ENCODE measurements at regions not wholly inside any gene's neighbourhood (a gene's known extent, or its start where the extent isn't known, plus 50 kb on each side); places are given as distances from the start of the nearest gene placed in this dataset.

DNA sequence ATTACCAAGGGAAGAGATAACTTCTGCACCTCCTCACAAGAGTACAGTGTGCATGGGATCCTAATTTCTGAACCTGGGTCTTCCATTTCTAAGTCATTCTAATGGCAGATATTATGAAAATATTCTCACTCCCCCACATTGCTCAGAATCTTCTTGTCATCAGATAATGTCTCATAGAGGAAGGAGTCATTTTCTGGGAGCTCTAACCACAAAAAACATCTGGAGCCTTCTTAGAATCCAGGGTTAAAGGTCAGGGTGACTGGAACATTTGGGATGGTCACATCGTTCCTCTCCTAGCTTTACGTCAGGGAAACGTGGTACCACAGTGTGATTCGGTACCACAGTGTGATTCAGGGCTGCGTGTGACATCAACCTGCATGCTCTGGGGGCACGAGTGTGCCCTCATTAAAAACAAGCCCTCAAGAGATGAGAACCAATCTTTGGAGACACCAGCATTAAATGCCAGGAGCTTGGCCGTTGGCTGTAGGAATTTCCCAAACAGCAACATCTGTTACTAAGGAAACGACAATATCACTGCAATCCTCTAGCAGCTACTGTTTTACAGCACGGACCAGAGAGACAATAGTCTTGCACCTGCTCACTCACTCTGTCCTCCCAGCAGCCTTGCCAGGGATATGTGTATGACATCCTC, 179.1 kb downstream of the PSMG1 start (continued):
- TF ChIP-seq, protein P1, sequence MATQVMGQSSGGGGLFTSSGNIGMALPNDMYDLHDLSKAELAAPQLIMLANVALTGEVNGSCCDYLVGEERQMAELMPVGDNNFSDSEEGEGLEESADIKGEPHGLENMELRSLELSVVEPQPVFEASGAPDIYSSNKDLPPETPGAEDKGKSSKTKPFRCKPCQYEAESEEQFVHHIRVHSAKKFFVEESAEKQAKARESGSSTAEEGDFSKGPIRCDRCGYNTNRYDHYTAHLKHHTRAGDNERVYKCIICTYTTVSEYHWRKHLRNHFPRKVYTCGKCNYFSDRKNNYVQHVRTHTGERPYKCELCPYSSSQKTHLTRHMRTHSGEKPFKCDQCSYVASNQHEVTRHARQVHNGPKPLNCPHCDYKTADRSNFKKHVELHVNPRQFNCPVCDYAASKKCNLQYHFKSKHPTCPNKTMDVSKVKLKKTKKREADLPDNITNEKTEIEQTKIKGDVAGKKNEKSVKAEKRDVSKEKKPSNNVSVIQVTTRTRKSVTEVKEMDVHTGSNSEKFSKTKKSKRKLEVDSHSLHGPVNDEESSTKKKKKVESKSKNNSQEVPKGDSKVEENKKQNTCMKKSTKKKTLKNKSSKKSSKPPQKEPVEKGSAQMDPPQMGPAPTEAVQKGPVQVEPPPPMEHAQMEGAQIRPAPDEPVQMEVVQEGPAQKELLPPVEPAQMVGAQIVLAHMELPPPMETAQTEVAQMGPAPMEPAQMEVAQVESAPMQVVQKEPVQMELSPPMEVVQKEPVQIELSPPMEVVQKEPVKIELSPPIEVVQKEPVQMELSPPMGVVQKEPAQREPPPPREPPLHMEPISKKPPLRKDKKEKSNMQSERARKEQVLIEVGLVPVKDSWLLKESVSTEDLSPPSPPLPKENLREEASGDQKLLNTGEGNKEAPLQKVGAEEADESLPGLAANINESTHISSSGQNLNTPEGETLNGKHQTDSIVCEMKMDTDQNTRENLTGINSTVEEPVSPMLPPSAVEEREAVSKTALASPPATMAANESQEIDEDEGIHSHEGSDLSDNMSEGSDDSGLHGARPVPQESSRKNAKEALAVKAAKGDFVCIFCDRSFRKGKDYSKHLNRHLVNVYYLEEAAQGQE (IDR thresholded peaks at IDR 0.05; ENCODE audit: unreplicated experiment): no peak
- TF ChIP-seq CREB1 (CRISPR knock-in tag; IDR thresholded peaks at IDR 0.05; ENCODE audit: low read depth) (no peak), JUNB (IDR thresholded peaks at IDR 0.05; ENCODE audit: unreplicated experiment) (no peak), NANOG (IDR thresholded peaks at IDR 0.05; ENCODE audit: borderline replicate concordance) (no peak), POLR2AphosphoS5 (IDR thresholded peaks at IDR 0.05; ENCODE audit: low read depth) (no peak), ZNF331 (CRISPR knock-in tag; IDR thresholded peaks at IDR 0.05; ENCODE audit: low read depth) (no peak), EZH2 (IDR thresholded peaks at IDR 0.05; ENCODE audit: low read depth, unreplicated experiment) (no peak)

DNA sequence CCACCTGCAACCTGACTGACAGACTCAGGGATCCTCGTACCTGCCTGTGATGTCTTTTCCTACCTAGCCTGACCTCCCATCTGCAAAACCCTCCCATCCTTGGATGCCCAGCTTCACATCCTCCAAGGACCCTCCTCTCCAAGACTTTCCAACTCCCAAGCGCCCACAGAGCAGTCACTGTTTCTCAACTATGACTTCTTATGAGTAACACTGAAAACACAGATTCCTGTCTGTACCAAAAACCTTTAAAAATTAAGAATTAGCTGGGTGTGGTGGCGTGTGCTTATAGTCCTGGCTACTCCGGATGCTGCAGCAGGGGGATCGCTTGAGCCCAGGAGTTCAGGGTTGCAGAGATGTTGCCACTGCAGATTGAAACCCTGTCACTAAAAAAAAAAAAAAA, 181.9 kb downstream of the PSMG1 start:
- H3K27me3 ChIP-seq (ENCODE audit: insufficient read depth): no peaks in the 10 kb centered on the region
- Mint-ChIP-seq H3K27ac (no peak overlapping the region; the same call in 1 of the 2 replicates), H3K27me3 (ENCODE audit: insufficient read depth, low read depth, poor library complexity) (peaks cover 10% of the 10 kb centered on the region), H3K36me3 (ENCODE audit: low read depth) (peaks cover 3% of the 10 kb centered on the region; the same call in 1 of the 3 replicates), H3K9me3 (no peaks in the 10 kb centered on the region), H3K4me1 (peaks cover 9% of the 10 kb centered on the region), H3K4me3 (no peak overlapping the region)
- H2AFZ ChIP-seq: no peak overlapping the region
- 0 out of 2 replicates have a peak, but pooled peaks cover 3% of the 10 kb centered on the region for H3K4me1 ChIP-seq (ENCODE audit: insufficient read depth)
- H3K9me2 ChIP-seq (ENCODE audit: insufficient read depth): peaks cover 7% of the 10 kb centered on the region; the same call in 1 of the 2 replicates
- H3K27ac ChIP-seq (ENCODE audit: low read depth): no peak overlapping the region
- DNase-seq (ENCODE audit: low spot score): no peak
- H3F3A ChIP-seq (replicated peaks; ENCODE audit: low read depth): no peaks in the 10 kb centered on the region
- no peaks in the 10 kb centered on the region for H3K79me2 ChIP-seq (replicated peaks; ENCODE audit: insufficient read depth)
- H3K4me2 ChIP-seq: no peak overlapping the region
- no peak overlapping the region for H3K4me3 ChIP-seq
- H4K20me1 ChIP-seq (replicated peaks; ENCODE audit: insufficient read depth): no peaks in the 10 kb centered on the region
- no peaks in the 10 kb centered on the region for H3K36me3 ChIP-seq (ENCODE audit: insufficient read depth)
- no peak for ATAC-seq
- TF ChIP-seq ZNF114 (CRISPR knock-in tag; IDR thresholded peaks at IDR 0.05) (no peak), ZNF331 (CRISPR knock-in tag; IDR thresholded peaks at IDR 0.05; ENCODE audit: low read depth) (no peak), CREB1 (CRISPR knock-in tag; IDR thresholded peaks at IDR 0.05; ENCODE audit: low read depth) (no peak), STAT1 (IDR thresholded peaks at IDR 0.05; ENCODE audit: unreplicated experiment) (no peak), JUNB (IDR thresholded peaks at IDR 0.05; ENCODE audit: unreplicated experiment) (no peak), EZH2 (IDR thresholded peaks at IDR 0.05; ENCODE audit: low read depth, unreplicated experiment) (no peak)
- TF ChIP-seq, protein P2, sequence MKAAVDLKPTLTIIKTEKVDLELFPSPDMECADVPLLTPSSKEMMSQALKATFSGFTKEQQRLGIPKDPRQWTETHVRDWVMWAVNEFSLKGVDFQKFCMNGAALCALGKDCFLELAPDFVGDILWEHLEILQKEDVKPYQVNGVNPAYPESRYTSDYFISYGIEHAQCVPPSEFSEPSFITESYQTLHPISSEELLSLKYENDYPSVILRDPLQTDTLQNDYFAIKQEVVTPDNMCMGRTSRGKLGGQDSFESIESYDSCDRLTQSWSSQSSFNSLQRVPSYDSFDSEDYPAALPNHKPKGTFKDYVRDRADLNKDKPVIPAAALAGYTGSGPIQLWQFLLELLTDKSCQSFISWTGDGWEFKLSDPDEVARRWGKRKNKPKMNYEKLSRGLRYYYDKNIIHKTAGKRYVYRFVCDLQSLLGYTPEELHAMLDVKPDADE (IDR thresholded peaks at IDR 0.05): no peak
- TF ChIP-seq, protein P3, sequence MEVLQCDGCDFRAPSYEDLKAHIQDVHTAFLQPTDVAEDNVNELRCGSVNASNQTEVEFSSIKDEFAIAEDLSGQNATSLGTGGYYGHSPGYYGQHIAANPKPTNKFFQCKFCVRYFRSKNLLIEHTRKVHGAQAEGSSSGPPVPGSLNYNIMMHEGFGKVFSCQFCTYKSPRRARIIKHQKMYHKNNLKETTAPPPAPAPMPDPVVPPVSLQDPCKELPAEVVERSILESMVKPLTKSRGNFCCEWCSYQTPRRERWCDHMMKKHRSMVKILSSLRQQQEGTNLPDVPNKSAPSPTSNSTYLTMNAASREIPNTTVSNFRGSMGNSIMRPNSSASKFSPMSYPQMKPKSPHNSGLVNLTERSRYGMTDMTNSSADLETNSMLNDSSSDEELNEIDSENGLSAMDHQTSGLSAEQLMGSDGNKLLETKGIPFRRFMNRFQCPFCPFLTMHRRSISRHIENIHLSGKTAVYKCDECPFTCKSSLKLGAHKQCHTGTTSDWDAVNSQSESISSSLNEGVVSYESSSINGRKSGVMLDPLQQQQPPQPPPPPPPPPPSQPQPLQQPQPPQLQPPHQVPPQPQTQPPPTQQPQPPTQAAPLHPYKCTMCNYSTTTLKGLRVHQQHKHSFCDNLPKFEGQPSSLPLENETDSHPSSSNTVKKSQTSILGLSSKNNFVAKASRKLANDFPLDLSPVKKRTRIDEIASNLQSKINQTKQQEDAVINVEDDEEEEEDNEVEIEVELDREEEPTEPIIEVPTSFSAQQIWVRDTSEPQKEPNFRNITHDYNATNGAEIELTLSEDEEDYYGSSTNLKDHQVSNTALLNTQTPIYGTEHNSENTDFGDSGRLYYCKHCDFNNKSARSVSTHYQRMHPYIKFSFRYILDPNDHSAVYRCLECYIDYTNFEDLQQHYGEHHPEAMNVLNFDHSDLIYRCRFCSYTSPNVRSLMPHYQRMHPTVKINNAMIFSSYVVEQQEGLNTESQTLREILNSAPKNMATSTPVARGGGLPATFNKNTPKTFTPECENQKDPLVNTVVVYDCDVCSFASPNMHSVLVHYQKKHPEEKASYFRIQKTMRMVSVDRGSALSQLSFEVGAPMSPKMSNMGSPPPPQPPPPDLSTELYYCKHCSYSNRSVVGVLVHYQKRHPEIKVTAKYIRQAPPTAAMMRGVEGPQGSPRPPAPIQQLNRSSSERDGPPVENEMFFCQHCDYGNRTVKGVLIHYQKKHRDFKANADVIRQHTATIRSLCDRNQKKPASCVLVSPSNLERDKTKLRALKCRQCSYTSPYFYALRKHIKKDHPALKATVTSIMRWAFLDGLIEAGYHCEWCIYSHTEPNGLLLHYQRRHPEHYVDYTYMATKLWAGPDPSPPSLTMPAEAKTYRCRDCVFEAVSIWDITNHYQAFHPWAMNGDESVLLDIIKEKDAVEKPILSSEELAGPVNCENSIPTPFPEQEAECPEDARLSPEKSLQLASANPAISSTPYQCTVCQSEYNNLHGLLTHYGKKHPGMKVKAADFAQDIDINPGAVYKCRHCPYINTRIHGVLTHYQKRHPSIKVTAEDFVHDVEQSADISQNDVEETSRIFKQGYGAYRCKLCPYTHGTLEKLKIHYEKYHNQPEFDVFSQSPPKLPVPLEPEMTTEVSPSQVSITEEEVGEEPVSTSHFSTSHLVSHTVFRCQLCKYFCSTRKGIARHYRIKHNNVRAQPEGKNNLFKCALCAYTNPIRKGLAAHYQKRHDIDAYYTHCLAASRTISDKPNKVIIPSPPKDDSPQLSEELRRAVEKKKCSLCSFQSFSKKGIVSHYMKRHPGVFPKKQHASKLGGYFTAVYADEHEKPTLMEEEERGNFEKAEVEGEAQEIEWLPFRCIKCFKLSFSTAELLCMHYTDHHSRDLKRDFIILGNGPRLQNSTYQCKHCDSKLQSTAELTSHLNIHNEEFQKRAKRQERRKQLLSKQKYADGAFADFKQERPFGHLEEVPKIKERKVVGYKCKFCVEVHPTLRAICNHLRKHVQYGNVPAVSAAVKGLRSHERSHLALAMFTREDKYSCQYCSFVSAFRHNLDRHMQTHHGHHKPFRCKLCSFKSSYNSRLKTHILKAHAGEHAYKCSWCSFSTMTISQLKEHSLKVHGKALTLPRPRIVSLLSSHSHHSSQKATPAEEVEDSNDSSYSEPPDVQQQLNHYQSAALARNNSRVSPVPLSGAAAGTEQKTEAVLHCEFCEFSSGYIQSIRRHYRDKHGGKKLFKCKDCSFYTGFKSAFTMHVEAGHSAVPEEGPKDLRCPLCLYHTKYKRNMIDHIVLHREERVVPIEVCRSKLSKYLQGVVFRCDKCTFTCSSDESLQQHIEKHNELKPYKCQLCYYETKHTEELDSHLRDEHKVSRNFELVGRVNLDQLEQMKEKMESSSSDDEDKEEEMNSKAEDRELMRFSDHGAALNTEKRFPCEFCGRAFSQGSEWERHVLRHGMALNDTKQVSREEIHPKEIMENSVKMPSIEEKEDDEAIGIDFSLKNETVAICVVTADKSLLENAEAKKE (CRISPR knock-in tag; IDR thresholded peaks at IDR 0.05): no peak
- TF ChIP-seq, protein P4, sequence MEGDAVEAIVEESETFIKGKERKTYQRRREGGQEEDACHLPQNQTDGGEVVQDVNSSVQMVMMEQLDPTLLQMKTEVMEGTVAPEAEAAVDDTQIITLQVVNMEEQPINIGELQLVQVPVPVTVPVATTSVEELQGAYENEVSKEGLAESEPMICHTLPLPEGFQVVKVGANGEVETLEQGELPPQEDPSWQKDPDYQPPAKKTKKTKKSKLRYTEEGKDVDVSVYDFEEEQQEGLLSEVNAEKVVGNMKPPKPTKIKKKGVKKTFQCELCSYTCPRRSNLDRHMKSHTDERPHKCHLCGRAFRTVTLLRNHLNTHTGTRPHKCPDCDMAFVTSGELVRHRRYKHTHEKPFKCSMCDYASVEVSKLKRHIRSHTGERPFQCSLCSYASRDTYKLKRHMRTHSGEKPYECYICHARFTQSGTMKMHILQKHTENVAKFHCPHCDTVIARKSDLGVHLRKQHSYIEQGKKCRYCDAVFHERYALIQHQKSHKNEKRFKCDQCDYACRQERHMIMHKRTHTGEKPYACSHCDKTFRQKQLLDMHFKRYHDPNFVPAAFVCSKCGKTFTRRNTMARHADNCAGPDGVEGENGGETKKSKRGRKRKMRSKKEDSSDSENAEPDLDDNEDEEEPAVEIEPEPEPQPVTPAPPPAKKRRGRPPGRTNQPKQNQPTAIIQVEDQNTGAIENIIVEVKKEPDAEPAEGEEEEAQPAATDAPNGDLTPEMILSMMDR (conservative IDR thresholded peaks at IDR 0.05; ENCODE audit: low read depth in 2 of 2): no peak
